ENCODE measurements at regions not wholly inside any gene's neighbourhood (a gene's known extent, or its start where the extent isn't known, plus 50 kb on each side); places are given as distances from the start of the nearest gene placed in this dataset.

DNA sequence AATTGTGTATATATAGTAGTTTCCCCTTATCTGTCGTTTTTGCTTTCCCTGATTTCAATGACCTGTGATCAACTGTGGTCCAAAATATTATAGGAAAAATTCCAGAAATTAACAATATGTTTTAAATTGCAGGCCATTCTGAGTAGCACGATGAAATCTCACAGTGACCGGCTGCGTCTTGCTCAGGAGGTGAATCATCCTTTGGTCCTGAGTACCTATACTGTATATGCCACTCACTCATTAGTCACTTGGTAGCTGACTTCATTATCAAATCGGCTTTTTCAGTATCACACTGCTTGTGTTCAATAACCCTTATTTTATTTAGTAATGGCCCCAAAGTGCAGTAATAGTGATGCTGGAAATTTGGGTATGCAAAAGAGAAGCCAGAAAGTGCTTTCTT lies 728.3 kb upstream of the EYS start:
- TF ChIP-seq, protein P1, sequence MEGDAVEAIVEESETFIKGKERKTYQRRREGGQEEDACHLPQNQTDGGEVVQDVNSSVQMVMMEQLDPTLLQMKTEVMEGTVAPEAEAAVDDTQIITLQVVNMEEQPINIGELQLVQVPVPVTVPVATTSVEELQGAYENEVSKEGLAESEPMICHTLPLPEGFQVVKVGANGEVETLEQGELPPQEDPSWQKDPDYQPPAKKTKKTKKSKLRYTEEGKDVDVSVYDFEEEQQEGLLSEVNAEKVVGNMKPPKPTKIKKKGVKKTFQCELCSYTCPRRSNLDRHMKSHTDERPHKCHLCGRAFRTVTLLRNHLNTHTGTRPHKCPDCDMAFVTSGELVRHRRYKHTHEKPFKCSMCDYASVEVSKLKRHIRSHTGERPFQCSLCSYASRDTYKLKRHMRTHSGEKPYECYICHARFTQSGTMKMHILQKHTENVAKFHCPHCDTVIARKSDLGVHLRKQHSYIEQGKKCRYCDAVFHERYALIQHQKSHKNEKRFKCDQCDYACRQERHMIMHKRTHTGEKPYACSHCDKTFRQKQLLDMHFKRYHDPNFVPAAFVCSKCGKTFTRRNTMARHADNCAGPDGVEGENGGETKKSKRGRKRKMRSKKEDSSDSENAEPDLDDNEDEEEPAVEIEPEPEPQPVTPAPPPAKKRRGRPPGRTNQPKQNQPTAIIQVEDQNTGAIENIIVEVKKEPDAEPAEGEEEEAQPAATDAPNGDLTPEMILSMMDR (IDR thresholded peaks at IDR 0.05): no peak
- no peaks in the 10 kb centered on the region for H3K36me3 Mint-ChIP-seq (ENCODE audit: low read depth)
- no peak overlapping the region for H3K4me3 Mint-ChIP-seq
- no peaks in the 10 kb centered on the region for H3K4me1 Mint-ChIP-seq (ENCODE audit: low read depth)
- 0 out of 2 replicates have a peak, but pooled peaks cover 5% of the 10 kb centered on the region for H3K9me3 Mint-ChIP-seq
- no peak for DNase-seq
- no peak overlapping the region for H3K27ac Mint-ChIP-seq
- no peaks in the 10 kb centered on the region for H3K27me3 Mint-ChIP-seq (ENCODE audit: insufficient read depth)

DNA sequence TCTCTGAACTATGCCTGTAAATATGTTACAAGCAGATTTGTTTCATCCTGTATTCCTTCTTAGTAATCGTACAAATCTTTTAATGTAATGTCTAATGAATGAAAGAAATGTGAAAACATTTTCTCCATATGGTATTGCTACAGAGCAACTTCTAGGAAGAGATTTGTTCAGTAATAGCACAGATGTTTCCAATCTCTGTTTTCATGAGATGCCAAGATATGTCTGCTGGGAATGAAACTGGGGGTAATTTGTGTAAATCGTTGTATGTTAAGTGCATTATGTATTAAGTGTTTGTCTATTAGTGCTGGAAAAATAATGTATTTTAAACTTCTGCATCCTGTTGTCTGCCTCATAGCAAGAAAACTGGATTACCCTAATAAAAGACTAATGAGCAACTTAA lies 722.2 kb upstream of the EYS start:
- DNase-seq: no peak
- H3K4me1 Mint-ChIP-seq (ENCODE audit: low read depth): no peaks in the 10 kb centered on the region
- no peak overlapping the region for H3K27ac Mint-ChIP-seq
- no peak overlapping the region for H3K4me3 Mint-ChIP-seq
- TF ChIP-seq, protein P1 (IDR thresholded peaks at IDR 0.05): no peak
- H3K27me3 Mint-ChIP-seq (ENCODE audit: insufficient read depth): no peaks in the 10 kb centered on the region
- H3K9me3 Mint-ChIP-seq: peaks cover 29% of the 10 kb centered on the region
- H3K36me3 Mint-ChIP-seq (ENCODE audit: low read depth): no peaks in the 10 kb centered on the region

DNA sequence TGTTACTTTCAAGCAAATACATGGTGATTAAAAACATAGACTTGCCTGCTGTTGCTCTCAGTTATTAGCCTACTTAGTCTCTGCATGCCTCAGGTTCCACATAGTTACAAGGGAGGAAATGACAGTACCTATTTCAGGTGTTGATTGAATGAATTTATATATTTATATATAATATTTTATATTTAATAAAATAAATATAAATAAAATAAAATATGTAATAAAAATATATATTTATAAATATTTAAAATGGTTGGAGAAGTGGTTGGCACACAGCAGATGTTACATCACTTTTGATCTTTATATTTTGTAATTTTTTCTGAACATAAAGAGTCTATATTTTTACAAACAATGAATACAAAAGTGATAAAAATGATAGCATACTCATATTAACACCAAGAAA lies 716.0 kb upstream of the EYS start:
- Mint-ChIP-seq H3K27ac (no peak overlapping the region), H3K36me3 (ENCODE audit: low read depth) (no peaks in the 10 kb centered on the region), H3K27me3 (ENCODE audit: insufficient read depth) (no peaks in the 10 kb centered on the region), H3K9me3 (peaks cover 40% of the 10 kb centered on the region), H3K4me3 (no peak overlapping the region), H3K4me1 (ENCODE audit: low read depth) (no peaks in the 10 kb centered on the region)
- DNase-seq: no peak
- TF ChIP-seq, protein P1 (IDR thresholded peaks at IDR 0.05): no peak

DNA sequence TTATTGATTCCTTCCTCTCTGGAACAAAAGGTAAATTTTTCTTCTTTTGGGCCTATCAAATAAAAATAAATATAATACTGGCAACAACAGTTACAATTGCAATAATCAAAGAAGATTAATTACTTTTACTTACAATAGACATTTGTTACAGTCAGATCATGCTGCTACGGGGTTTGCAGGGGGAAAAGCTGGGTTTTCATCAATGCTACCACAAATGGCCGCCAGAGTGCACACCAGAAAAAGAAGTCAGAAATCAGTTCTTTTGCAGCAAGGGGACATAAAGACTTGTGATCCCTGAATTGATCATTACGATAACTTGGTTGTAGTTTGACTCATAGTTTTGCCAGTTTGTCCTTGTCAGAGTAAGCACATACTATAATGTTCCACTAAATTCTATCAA lies 714.5 kb upstream of the EYS start:
- DNase-seq: no peak
- Mint-ChIP-seq H3K9me3 (peaks cover 33% of the 10 kb centered on the region), H3K27ac (no peak overlapping the region), H3K4me3 (no peak overlapping the region), H3K36me3 (ENCODE audit: low read depth) (no peaks in the 10 kb centered on the region), H3K27me3 (ENCODE audit: insufficient read depth) (no peaks in the 10 kb centered on the region), H3K4me1 (ENCODE audit: low read depth) (no peaks in the 10 kb centered on the region)
- TF ChIP-seq, protein P1 (IDR thresholded peaks at IDR 0.05): no peak

DNA sequence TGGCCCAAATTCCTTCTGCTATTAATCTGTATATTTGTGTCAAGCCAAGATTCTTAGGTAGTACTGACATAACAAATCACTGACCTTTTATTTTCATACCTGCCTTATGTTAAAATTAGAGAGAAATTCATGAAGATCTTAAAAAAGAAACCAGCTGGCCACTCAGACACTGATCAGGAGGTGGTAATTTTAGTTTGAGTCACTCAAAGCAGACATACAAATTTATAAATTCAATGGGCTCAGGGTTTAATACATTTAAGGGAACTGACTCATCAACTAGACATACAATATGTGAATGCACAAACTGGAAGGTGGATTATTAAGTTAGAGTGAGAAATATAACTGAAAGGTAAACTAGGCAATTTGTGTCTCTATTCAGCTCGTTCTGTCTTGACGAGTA lies 711.9 kb upstream of the EYS start:
- DNase-seq: no peak
- no peak overlapping the region for H3K27ac Mint-ChIP-seq
- TF ChIP-seq, protein P1 (IDR thresholded peaks at IDR 0.05): no peak
- H3K4me3 Mint-ChIP-seq: no peak overlapping the region
- peaks cover 19% of the 10 kb centered on the region; the same call in 1 of the 2 replicates for H3K9me3 Mint-ChIP-seq
- H3K36me3 Mint-ChIP-seq (ENCODE audit: low read depth): no peaks in the 10 kb centered on the region
- no peaks in the 10 kb centered on the region for H3K4me1 Mint-ChIP-seq (ENCODE audit: low read depth)
- no peaks in the 10 kb centered on the region for H3K27me3 Mint-ChIP-seq (ENCODE audit: insufficient read depth)

DNA sequence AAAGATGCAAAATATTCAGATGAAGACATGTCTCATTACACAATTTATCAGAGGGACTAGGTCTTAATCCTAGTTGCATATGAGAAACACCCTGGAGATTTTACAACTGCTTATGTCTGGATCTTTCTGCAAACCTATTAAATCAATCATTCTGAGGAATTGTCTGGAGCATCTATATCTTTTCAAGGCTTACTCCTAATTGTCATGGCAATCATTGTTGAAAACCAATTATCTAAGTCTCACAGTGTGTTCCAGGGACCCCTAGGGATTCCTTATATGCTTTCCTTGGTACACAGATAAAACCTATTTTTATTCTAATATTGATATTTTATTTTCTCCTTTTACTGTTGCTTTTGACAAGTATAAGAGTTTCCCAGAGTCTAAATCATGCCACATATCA lies 696.9 kb upstream of the EYS start:
- Mint-ChIP-seq H3K4me3 (no peak overlapping the region), H3K4me1 (ENCODE audit: low read depth) (no peaks in the 10 kb centered on the region), H3K27ac (no peak overlapping the region), H3K9me3 (peaks cover 18% of the 10 kb centered on the region), H3K27me3 (ENCODE audit: insufficient read depth) (no peaks in the 10 kb centered on the region), H3K36me3 (ENCODE audit: low read depth) (no peaks in the 10 kb centered on the region)
- TF ChIP-seq, protein P1 (IDR thresholded peaks at IDR 0.05): no peak
- DNase-seq: no peak
